ENCODE measurements at regions not wholly inside any gene's neighbourhood (a gene's known extent, or its start where the extent isn't known, plus 50 kb on each side); places are given as distances from the start of the nearest gene placed in this dataset.
A peak's percentile ranks its signal among the peaks of the same experiment; 100 is the strongest.

DNA sequence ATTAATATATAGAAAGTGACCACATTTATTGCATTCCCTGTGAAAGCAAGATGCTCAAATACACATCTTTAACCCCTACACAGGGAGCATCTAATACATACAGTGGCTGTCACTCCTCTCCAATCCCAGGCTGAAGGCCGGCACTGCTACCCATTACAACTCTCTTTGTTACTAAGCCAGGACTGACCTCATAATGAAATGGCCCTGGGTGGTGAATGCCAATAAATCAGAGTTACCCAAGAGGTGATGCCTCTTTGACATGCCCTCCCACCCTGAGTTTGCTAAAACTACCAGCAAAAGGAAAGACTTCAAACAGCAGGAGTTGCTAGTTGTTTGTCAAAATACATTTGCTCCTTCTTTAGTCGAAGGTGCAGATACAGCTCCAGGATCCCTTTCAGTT, 214.2 kb downstream of the FOXA2 start:
- DNase-seq (ENCODE audit: low spot score), result no peak

DNA sequence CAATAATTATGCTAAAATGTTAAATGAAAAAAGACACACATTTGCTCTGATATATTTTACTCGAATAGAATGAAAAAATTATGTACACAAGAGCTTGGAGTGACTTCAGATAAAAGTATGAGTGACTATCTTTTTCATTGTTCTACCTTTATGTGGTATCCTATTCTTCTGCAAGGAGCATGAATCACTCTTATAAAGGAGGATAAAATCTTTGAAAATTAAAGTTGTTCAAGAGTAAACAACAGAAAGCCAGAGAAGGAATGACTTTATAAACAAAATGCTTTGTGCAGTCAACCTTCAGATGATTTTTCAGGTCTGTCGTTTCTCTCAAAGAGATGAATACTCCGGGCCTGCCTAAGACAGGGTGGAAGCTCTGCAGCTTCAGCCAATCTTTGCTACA, 215.3 kb downstream of the FOXA2 start:
- DNase-seq (ENCODE audit: low spot score), result no peak

GRCh38 chr20:22368235-22368634, 216.1 kb downstream of the FOXA2 start:
- no peak for DNase-seq (ENCODE audit: low spot score)

- DNase-seq (ENCODE audit: low spot score), result no peak
Observed at GRCh38 chr20:22366631-22367030, 217.7 kb downstream of the FOXA2 start.

DNA sequence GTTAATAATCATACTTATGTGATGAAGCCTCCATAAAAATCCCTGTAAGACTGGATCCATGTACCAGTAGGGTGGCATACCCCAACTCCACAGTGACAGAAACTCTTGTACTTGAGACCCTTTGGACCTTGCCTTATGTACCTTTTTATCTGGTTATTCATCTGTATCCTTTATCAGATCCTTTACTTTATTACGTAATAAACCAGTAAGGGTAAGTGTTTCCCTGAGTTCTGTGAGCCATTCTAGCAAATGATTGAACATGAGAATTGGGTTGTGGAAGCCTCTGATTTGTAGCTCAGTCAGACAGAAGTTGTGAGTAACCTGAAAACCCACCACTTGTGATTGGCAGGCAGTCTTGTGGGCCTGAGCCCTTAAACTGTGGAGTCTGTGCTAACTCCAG, 229.7 kb downstream of the FOXA2 start:
- no peak for DNase-seq (ENCODE audit: low spot score)

GRCh38 chr20:22353586-22353985, 230.8 kb downstream of the FOXA2 start:
- DNase-seq (ENCODE audit: low spot score), result no peak

- no peak for DNase-seq (ENCODE audit: low spot score)
Observed at GRCh38 chr20:22352019-22352418, 232.4 kb downstream of the FOXA2 start.

GRCh38 chr20:22350624-22351023, 233.7 kb downstream of the FOXA2 start:
- no peak for DNase-seq (ENCODE audit: low spot score)

DNA sequence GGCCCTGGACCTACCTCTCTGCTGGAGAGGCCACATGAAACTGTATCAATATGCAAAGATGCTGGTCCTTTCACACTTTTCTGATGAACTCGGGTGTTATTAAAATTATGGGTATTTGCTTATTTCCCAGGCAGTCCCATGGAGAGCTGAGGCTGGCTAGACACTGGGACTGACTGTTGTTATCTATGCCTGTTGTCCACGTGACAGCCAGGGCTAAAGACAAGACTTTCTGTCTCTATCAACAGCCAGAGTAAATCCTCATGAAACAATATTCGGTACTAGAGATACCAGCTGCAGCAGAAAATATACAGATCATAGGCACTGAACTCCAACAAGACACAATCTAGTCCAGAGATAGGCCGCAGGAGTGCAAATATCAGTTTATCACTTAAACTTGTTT, 236.4 kb downstream of the FOXA2 start:
- DNase-seq (ENCODE audit: low spot score), result no peak

GRCh38 chr20:22346716-22347115, 237.7 kb downstream of the FOXA2 start:
- no peak for DNase-seq (ENCODE audit: low spot score)

GRCh38 chr20:22343612-22344011, 240.8 kb downstream of the FOXA2 start:
- no peak for DNase-seq (ENCODE audit: low spot score)

- no peak for DNase-seq (ENCODE audit: low spot score)
Observed at GRCh38 chr20:22342410-22342809, 242.0 kb downstream of the FOXA2 start.

- no peak for DNase-seq (ENCODE audit: low spot score)
Observed at GRCh38 chr20:22341508-22341907, 242.9 kb downstream of the FOXA2 start.

DNA sequence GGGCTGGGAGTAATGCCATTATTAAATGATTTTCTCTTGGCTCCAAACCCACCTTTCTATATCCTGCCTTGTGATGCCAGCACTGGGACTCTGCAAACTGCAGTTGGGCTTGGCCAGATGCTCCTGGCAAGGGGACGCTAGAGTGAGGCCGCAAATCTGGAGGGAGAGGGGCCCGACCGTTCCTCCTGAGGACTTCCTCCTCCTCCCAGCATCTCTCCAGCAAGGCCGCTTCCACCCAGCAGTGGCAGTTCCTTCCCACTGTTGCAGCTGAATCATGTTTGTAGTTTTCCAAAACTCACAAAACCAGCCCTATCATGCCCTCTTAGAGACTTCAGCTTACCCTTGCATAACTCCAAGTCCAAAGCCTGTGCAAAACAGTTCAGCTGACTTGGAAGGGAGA, 244.4 kb downstream of the FOXA2 start:
- no peak for DNase-seq (ENCODE audit: low spot score)

DNA sequence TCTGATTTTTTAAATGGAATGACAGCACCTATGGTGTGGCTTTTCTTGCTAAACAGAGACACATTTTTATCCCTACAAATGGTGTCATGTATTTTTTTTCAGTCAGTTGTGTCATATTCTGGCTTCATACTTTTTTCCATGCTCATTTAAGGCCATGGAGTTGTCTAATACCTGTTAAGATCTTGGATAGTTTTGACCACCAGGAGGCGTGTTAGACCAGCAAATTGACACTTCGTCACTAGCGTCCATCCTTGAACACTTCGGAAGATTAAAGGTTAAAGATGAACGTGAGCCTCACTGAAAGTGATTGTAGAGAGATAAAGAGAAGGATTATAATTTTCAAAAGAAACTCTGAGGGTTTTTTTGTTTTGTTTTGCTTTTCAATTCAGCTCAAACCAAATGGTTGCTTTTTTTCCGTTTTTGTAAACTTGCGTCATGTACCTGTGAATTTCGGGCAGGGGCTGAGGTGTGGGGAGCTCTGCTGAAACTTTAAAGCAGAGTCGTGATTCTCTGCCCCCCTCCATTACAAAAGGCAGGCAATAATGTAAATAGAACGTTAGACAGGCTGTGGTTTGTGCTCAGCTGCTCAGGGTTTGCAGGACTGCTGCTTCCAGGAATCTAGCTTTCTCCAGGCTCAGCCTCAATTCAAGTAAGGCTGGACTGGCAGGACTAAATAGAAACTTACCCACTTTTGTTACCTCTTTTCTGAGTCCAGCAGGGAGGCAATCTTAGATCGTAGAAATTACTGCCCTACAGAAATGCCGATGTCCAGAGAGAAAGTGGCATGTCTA, 245.1 kb downstream of the FOXA2 start:
- peak; percentile 44 for DNase-seq (ENCODE audit: low spot score)

DNA sequence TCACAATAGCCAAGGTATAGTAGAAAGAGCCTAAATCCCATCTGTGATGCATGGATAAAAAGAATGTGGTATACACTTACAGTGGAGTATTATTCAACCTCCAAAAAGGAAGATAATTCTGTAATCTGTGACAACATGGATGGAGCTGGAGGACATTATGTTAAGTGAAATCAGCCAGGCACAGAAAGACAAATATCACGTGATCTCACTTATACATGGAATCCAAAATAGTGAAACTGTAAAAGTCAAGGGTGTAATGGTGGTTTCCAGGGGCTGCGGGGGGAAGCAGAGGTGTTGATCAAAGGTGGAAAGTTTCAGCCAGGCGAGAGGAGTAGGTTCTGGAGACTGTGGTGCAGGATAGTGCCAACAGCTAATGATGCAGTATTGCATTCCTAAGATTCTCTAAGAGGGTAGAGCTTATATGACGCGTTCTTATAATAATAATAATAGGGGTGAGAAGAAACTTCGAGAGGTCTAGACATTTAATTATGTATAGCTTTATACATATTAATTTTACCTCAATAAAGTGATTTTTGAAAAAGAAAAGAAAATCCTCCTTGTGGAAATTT, 246.1 kb downstream of the FOXA2 start:
- no peak for DNase-seq (ENCODE audit: low spot score)

- DNase-seq (ENCODE audit: low spot score), result no peak
Observed at GRCh38 chr20:22335210-22335609, 249.2 kb downstream of the FOXA2 start.

DNA sequence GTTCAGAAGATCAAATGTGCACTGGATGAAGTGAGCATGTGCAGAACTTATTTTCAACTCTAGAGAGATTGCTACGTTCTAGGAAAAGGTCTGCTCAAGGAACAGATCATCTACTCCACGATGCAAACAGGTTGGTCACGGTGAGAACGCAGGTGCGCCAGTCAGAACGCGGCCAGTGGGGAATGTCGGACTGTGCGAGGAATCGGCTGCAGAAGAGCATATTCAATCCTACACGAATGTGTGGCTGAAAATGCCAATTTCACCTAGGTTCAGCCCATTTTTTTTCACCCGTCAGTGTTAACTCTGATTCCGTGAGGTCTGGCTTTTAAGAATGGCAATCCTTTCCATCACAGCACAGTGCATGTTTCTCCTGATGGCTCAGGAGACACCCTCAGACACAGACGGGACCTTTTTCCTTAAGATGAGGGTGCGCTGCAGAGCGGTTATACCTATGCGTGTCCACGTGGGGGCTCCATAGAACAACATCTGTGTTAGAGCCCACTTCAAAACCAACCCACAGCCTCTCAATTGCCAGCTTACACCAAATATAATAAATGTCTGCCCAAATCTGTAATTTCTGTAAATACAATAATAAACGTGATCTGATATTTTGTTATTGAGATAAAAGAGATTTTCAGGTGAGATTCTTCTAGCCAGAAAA, 250.4 kb downstream of the FOXA2 start:
- peak; percentile 72 for DNase-seq (ENCODE audit: low spot score)

DNA sequence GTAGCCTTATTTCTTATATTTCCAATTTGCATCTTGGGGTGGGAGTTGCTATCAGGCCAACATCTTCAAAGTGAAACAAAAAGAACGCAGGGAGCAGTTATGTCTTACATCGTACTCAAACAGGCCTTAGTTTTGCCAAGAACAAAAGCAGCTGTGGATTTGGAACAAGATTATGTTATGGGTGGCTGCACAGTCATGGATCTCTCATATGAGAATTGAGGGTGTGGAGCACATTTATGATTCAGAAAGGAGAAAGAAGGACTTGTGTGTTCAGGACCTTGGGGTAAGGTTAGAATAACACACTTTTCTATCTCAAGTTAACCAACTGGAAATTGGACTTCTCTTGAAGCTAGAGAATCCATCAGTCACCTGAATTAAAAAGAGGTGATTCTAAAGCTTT, 259.9 kb downstream of the FOXA2 start:
- no peak for DNase-seq (ENCODE audit: low spot score)

- DNase-seq (ENCODE audit: low spot score), result no peak
Observed at GRCh38 chr20:22322513-22322912, 261.9 kb downstream of the FOXA2 start.

DNA sequence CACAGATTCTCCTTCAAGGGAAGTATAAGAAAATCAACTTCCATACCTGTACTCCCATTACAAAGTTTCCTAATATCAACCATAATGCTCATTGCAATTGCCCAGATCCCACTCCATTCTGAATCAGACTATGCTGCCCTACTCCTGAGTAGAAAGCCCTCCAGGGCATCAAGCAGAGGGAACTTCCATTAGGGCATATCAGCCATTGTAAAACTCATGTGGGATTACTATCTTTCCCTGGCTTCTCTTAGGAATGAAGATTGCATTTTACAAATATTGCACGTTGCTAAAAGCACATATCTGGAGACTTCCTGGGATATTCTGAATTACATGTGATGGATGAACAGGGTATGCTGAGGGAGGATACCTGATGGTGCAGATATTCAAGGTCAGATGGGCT, 263.2 kb downstream of the FOXA2 start:
- no peak for DNase-seq (ENCODE audit: low spot score)

- DNase-seq (ENCODE audit: low spot score), result no peak
Observed at GRCh38 chr20:22320245-22320915, 264.0 kb downstream of the FOXA2 start.

DNA sequence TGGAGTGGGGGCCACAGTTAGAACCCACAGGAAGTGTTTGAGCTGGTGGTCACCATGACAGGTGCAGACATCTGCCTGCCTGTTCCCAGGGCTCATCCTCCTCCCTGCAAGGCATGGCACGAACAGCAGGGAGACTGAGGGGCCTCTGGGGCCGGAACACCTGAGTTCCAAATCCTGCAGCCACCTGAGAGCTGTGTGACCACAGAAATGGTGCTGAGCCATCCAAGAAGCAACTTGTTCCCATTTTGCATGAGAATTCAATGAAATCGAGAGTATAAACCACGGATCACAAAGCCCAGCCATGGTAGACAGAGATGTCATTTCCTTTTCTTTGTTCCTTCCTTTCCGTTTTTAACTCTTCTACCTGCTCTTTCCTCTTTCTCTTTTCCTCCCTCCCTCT, 268.6 kb downstream of the FOXA2 start:
- no peak for DNase-seq (ENCODE audit: low spot score)
